AG20443 (cell line): ENCODE measurements at regions not wholly inside any gene's neighbourhood (a gene's known extent, or its start where the extent isn't known, plus 50 kb on each side); places are given as distances from the start of the nearest gene placed in this dataset.

ENCODE experiments used
- DNase-seq: peaks from one replicate; pipeline ENCODE4 v3.0.0; 2012; ENCODE audit warnings: low spot score, mixed read lengths

DNA sequence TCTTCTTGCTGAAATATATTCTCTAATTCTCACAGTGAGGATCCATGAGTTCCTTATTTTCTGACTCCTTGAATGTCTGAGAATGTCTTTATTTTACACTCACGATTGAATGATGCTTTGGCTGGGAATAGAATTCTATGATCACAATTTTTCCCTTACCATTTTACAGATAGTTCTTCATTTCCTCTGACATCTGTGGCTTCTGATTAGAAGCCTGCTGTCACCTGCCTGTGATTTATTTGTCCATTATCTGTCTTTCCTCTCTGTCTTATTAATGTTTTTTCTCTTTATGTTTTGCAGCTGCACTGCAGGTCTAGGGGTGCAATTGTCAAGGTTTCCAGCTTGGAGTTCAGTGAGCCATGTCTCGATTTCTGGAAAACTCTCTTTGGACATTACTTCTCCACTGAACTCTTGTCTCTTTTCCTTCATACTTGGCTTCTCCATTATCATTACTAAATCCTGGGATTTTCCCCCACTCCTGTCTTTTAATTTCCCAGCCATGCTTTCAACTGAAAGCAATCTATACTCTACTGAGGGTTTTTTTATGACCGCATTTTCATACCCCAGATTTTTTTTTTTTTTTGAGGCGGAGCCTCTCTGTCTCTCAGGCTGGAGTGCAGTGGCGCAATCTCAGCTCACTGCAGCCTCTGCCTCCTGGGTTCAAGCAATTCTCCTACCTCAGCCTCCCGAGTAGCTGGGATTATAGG, 85.8 kb upstream of the PRNP start:
- DNase-seq, result no peak

DNA sequence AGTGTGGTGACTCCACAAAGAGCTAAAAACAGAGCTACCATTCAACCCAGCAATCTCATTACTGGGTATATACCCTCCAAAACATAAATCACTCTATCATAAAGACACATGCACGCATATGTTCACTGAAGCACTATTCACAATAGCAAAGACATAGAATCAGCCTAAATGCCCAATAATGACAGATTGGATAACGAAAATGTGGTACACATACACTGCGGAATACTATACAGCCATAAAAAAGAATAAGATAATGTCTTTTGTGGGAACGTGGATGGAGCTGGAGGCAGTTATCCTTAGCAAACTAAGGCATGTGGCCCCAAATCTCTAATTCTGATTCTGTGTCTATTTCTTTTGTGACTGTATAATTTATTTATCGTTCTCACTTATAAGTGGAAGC, 89.0 kb upstream of the PRNP start:
- no peak for DNase-seq

DNA sequence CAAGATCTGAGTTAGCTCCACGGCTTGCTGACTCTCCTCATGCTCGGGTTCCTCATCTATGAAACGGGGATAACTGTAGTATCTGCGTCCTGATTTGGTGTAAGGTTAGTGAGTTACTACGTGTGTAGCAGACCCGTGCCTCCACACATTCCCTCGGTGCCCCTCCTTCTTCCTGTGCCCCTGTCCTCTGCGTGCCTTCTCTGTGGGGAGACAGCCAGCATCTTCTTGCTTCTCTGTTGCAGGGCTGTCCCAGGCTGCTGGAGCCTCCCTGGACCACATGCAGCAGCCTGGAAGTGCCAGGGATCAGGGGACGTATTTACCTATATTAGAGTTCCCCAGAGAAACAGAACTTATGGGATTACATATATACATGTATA, 93.1 kb upstream of the PRNP start:
- no peak for DNase-seq

DNA sequence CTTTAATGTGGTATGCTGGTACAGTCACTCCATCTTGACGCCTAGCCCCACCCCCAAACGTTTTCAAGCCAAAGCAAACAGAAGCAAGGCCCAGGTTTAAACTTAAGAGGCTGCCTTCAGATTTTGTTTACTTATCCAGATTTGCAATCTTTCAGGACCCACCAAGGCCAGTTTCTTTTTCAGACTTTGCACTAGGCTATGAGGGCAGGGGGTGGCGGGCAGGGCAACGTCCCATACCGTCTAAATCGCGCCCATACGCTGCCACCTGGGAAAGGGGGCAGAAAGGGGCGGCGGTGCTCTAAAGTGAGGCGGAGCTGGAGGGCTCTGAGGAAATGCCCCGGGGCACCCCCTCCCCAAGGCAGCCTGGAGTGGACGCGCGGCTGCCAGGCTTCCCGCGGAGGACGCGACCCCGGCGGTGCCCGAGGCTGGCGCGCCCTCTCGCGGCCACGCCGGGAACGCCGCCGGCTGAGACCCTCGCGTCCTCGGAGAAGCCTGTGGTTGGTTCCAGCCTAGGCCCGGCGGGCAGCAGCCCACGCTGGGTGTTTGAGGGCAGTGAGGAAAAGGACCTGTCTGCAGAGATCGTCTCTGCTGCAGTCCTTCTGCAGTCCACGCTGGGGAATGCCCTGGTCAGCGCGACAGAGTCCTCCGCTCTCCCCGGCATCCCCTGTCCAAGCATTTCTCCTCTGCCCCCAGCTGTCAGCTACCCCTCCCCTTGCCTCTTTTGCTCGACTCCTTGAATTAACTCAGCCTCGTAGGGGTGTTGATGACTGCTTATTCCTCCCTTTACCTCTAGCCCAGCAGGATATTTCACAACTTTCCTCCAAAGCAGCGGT, 93.7 kb upstream of the PRNP start:
- DNase-seq, result peak; percentile 90

DNA sequence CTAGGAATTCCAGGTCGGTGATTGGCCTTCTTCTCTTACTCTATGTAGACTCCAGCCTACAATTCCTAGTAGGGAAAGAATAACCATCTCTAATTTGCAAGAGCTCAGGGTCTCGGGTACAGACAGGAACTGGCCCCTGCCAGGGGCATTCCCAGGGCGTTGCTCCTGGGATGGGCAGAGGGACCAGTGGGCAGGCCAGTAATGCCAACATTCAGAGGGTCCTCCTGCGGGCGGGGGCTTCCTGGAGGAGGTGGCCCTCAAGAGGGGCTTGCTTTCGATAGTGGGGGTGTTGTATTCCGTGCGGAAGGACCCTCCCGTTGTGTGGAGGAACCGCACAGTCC, 94.3 kb upstream of the PRNP start:
- no peak for DNase-seq

DNA sequence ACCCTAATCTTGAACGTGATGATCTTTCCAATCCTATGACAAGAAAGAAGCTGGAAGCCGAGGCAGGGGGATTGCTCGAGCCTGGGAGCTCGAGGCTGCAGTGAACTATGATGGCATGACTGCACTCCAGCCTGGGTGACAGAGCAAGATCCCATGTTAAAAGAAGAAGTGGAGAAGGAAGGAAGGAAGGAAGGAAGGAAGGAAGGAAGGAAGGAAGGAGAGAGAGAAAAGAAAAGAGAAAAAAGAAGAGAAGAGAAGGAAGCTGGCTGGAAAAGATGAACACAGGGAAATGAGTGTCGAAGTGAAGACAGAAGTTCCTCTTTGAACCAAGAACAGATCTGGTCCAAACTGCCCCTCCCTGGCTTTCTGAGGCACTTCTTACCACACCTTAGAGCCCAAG, 100.5 kb upstream of the PRNP start:
- no peak for DNase-seq

DNA sequence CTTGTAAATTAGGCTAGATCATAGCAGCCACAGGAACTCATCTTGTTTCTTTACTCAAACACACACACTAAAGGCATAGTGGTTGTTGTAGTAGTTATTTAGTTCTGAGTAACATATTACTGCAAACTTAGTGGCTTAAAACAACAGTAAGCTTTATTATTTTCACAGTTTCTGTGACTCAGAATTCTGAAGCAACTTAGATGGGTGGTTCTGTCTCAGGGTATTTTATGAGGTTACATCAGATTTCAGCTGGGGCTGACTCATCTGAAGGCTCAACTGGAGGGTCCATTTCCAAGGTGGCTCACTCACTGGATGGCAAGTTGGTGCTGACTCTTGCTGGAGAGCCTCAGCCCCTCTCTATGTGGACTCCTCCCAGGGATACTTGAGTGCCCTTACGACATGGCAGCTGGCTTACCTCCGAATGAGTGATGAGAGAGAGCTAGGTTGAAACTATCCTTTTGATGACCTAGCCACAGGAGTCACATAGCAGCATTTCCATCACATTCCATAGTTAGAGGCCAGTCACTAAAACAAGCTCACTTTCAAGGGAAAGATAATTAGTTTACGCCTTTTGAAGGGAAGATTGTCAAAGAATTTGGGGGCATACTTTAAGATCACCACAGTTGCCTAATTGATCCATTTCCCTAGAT, 101.0 kb upstream of the PRNP start:
- DNase-seq, result no peak

DNA sequence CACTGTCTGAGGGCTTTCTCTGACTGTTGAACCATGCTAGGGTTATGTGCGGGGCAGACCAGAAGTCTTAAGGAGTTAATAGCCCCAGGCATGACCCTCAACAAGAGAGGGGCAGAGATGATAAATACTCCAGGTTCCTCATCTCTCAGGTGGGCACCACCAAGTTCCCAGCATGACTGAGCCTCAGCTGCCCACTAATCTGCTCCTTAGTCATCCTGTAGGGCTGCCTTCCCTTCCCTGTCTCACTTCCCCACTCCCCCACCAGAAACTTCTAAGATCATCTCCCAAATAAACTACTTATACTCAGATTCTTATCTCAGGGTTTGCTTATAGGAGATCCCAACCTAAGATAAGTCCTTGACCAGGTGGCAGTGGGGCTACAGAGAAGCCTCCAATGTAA, 101.7 kb upstream of the PRNP start:
- DNase-seq, result no peak

DNA sequence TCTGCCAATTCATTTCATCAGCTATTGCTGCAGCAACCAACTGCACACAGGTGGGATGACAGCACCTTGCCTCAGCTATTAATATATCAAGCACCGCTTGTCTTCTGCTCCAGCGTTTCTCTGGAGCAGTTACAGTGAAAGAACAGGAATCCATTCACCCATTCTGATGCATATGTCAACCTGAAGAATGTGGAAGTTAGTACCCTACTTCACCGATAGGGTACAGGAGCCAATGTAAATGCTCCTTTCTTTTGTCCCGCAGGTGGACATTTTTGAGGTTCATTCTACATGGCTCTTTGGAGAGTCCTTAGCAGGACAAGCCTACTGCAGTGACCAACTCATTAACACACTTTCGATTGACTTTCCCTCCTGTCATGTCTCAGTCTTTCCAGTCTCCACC, 104.4 kb upstream of the PRNP start:
- no peak for DNase-seq

DNA sequence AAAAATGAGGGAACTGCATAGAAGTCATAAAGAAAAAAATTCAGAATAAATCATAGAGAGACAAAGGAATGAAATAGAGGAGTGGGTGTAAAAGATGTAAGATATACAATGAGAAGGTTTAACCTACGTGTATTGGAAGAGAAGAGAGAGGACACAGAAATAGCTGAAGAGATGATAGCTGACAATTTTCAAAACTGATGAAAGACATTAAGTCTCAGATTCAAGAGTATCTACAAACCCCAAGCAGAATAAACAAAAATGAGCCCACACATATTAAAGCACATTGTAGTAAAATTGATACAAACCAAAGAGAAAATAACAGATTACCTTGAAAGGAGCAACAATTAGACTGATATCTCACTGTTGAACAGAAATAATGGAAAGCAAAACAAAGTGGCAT, 107.9 kb upstream of the PRNP start:
- DNase-seq, result no peak

DNA sequence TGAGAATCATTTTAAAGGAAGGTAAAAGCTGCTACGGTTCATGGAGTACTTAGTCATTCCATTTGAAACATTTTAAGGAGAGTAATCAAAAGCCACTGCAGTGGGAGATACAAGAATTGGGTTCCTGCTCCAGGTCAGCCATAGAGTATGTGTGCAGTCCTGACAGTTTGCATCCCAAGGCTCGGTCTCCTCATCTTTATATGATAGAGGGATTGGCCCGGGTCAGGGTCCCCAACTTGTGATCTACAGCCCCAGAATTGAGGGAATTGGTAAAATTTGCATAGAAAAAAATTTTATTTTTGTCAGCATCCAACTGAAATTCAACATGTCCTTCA, 111.9 kb upstream of the PRNP start:
- DNase-seq, result no peak

DNA sequence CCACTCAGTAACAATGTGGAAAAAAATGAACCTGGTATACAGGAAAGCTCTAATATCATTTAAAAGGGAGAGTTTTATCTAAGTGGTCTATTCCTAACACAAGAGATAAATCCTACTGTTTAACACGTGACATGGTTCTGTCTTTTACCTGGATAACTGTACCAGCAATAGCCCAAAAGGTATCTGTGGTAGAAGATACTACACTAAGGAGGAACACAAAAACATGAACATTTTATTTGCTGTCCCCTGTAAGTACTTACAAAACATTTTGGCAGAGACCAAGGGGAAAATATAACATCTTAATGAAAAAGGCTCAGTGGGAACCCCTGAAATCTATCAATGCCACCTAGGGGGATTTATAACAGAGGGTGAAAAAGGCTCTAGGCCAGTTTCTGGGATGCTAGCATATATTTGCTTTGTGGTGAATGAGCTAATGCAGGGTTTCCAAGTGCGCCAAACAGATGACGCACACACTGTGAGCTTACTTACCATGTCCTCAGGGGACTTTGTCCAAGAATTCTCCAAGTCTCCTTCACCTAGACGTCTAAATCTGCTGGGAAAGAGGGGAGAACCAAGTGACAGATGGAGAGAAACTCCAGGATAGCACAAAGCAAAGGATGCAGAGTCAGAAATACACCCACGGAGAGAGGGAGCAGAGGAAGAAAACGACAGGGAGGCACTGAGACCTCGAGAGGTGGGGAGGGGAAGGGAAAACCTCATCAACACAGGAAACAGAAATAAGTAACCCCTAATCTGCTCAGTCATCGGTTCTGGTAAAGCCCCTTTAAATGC, 112.5 kb upstream of the PRNP start:
- peak; percentile 79 for DNase-seq

DNA sequence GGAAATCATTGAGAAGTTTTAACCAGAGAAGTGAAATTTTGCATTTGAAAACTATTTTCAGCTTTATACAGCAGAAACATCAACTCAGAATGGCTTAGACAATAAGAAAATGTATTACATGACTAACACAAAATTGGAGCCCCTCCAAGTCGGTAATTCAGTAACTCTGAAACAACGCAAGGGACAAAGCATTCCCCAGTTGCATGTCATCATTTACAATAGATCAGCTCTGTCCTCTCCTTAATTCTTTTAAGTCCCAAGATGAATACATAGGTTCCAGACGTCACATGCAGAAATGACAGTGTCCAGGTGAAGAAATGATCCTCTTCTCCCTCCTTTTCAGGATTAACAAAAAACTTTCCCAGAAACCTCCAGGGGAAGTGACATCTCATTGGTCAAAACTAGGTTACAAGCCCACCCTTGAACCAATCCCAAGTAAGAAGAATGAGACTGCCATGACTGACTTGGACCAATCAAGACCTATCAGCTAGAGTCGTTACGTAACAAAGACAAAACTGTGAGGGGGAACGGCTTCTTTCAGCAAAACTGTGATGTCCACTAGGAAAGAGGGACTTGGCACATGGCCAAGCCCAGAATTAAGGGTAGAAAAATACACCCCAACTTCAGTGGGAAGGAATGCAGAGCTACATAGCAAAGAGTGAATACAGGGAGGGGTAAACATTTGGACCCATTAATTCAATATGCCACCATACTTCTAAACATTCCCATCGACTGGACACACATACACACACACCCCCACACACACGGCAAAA, 114.3 kb upstream of the PRNP start:
- peak; percentile 37 for DNase-seq

DNA sequence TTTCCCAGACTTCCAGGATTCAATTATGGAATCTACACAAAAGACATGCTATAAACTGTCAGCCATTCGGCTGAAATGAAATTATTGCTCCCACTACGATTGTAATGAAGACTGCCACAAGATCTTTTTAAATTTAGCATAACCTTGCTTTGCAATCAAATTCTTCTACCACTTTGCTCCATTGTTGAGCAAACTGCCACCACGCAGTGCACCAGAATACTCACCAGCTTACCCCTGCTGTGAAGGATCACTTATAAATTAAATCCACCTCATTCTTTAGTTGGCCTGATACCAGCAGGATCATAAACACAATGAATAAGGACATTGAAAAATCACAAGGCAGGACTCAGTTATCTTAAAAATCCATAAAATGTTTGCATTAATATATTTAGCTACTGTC, 116.4 kb upstream of the PRNP start:
- DNase-seq, result no peak

DNA sequence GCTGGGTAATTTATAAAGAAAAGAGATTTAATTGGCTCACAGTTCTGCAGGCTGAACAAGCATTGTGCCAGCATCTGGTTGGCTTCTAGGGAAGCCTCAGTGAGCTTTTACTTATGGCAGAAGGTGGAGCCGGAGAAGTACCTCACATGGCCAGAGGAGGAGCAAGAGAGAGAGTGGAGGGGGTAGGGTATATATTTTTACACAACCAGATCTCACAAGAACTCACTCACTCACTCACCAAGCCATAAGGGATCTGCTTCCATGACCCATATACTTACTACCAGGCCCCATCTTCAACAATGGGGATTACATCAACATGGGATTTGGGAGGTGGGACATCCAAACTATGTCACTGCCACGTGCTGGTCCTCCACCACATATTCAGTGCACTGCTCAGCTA, 117.2 kb upstream of the PRNP start:
- no peak for DNase-seq

DNA sequence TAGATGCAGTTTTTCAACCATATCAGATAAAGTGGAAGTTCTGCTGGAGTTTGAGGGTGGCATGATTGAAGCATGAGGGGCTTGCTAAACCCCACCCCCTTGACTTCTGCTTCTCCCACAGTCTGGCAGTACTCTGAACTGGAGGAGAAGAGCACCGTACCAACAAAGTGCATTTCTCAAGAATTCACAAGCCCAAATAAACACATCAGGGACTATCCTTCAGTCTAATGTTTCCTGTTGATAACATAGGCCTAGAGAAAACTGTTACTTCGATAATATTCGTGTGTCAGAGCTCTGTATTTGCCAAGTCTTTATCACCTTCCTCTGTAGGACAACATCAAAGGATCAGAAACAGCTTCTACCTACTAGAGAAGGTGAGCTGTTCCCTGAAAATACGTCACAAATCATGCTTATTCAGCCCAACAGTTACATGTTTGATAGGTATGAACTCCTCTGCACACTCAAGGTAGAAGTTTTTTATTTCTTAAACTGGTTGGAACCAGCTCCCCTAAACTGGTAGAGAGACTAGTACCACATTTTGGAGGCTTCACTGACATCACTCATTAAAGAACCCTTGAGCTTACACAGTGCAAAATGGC, 117.8 kb upstream of the PRNP start:
- no peak for DNase-seq

DNA sequence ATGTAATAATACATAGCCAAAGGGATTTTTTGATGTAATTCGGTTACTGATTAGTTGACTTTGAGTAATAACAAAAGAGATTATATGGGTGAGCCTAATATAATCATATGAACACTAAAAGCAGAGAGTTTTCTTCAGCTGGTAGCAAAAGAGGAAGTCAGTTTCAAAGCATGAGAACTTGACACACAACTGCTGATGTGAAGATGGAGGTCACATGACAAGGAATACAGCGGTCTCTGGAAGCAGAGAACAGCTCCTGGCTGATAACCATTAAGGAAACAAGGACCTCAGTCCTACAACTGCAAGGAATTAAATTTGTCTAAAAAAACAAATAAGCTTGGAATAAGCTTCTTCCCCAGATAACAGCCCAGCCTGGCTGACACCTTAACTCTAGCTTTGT, 119.1 kb upstream of the PRNP start:
- DNase-seq, result no peak

DNA sequence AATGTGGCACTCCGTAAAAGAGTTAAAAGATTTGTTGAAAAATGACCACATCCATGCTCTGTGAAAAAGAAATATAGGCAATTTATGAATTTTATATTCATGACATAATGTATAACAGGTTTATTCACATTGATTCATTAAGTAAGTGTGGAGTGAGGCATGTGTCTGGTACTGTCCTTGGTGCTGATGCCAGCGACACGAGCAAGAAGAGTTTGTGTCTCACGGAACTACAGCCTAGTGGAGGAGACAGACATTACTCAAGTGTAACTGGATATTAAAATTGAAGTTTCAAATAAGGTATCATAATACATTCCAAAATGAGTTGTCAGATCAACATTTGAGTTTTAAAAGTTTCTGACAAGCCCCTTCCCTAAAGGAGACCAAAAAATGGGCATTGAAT, 122.7 kb upstream of the PRNP start:
- peak; percentile 68 for DNase-seq

DNA sequence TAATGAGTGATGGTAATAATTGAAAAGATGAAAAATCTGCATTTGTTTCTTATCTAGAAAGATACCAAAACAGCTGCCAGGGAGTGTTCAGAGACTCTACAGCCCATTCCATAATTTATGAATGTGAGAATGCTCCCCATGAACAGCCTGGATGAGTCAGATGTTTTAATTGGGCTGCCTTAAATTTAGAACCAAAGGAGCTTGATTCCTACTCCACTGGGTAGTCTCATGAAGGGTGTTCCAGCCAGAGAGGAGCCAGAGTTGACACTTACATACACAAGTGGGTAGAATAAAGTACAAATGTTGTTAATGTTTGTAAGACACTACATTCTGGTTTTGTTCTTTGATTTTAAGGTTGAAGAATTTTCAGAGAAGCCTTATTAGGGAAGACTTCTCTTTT, 123.2 kb upstream of the PRNP start:
- no peak for DNase-seq

DNA sequence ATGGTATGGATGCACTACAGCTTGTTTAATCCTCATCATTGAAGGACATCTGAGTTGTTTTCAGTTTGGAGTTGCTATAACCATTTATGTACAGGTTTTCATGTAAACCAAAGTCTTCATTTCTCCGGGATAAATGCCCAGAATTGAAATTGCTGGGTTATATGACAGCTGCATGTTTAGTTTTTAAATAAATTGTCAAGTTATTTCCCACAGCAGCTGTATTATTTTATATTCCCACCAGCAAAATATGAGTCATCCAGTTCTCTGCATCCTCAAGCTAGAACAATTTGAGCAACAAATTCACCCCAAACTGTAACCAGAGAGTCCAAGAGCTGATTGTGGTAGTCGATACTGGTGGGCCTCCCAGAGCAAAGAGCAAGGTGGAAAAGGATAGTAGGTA, 125.6 kb upstream of the PRNP start:
- DNase-seq, result no peak

DNA sequence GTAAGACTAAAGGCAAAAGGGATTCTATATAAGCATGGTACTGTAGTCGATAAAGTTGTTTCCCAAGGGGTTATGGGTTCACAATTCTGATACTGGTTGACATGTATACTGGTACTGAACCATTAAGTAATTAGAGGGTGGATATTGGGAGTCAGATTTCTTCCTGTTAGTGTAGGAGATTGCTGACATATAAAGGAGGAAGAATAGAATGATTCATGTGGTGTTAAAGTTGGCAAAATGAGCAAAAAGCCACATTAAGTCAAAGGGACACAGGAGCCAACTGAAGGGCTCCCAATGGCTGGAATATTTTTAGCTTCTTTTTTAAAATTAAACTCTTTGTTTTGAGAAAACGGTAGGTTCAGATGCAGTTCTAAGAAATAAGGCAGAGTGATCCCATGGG, 126.3 kb upstream of the PRNP start:
- DNase-seq, result no peak

DNA sequence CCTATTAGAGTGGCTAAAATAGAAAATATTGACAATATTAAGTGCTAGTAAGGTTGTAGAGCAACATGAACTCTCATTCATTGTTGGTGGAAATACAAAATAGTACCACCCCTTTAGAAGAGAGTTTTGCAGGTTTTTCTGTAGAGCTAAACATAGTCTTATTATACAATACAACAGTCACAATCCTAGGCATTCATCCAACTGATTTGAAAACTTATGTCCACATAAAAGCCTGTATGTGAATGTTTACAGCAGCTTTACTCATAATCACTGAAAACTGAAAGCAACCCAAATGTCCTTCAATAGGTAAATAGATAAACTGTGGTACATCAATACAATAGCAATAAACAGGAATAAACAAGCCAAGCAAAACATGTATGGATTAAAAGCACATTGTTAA, 127.2 kb upstream of the PRNP start:
- DNase-seq, result no peak
